DOHH2 (cell line): ENCODE measurements at regions not wholly inside any gene's neighbourhood (a gene's known extent, or its start where the extent isn't known, plus 50 kb on each side); places are given as distances from the start of the nearest gene placed in this dataset.

Experiments used
- H3F3A ChIP-seq: fragments of 200-600 bp; sonication (generic), shearing (Covaris generic); 2 replicates; pipeline ENCODE4 v1.6.0; 2016; ENCODE audit warnings: antibody characterized with exemption, mild to moderate bottlenecking; ENCODE audit not compliant: control insufficient read depth, insufficient read depth
- H3K27ac ChIP-seq: fragments of 200-600 bp; sonication (generic); 2 replicates; pipeline ENCODE4 v1.5.1; 2014; ENCODE audit warnings: low read depth, mild to moderate bottlenecking, low read length, moderate library complexity
- H3K27me3 ChIP-seq: fragments of 200-600 bp; sonication (generic); 2 replicates; pipeline ENCODE4 v1.6.1; 2014; ENCODE audit warnings: mild to moderate bottlenecking, low read length, mixed read lengths; ENCODE audit not compliant: control insufficient read depth
- H3K36me3 ChIP-seq: fragments of 200-600 bp; sonication (generic); 2 replicates; pipeline ENCODE4 v1.6.1; 2014; ENCODE audit warnings: mild to moderate bottlenecking, low read length, moderate library complexity, mixed read lengths; ENCODE audit not compliant: control insufficient read depth
- H3K4me1 ChIP-seq: fragments of 200-600 bp; sonication (generic); 2 replicates; pipeline ENCODE4 v1.6.1; 2014; ENCODE audit warnings: mild to moderate bottlenecking, low read length, mixed read lengths; ENCODE audit not compliant: control insufficient read depth
- H3K4me2 ChIP-seq: fragments of 200-600 bp; sonication (generic); 2 replicates; pipeline ENCODE4 v1.6.0; 2014; ENCODE audit warnings: mild to moderate bottlenecking, low read length, moderate library complexity
- H3K4me3 ChIP-seq: fragments of 200-600 bp; sonication (generic); 2 replicates; pipeline ENCODE4 v1.5.1; 2014; ENCODE audit warnings: mild to moderate bottlenecking, low read length, mixed read lengths
- H3K79me2 ChIP-seq: fragments of 200-600 bp; sonication (generic); 2 replicates; pipeline ENCODE4 v1.6.1; 2014; ENCODE audit warnings: mild to moderate bottlenecking, low read length, mixed read lengths; ENCODE audit not compliant: control insufficient read depth
- H3K9me2 ChIP-seq: fragments of 200-600 bp; sonication (generic); replicated peaks from 2 replicates; pipeline ENCODE4 v1.6.1; 2014; ENCODE audit warnings: mild to moderate bottlenecking, low read length, mixed read lengths; ENCODE audit not compliant: control insufficient read depth
- H3K9me3 ChIP-seq: fragments of 200-600 bp; sonication (generic); 2 replicates; pipeline ENCODE4 v1.6.1; 2014; ENCODE audit warnings: antibody characterized with exemption, low read length, mixed read lengths; ENCODE audit not compliant: control insufficient read depth, insufficient read depth
- H4K20me1 ChIP-seq: fragments of 200-600 bp; sonication (generic); 2 replicates; pipeline ENCODE4 v1.6.0; 2014; ENCODE audit warnings: low read depth, mild to moderate bottlenecking, antibody characterized with exemption, low read length, moderate library complexity; ENCODE audit not compliant: control insufficient read depth, insufficient read depth
- EZH2phosphoT487 ChIP-seq: fragments of 200-600 bp; sonication (generic); IDR thresholded peaks from 2 replicates; pipeline ENCODE4 v1.6.1; 2017; ENCODE audit warnings: borderline replicate concordance, mild to moderate bottlenecking, antibody characterized with exemption, low read length, moderate library complexity, mixed read lengths
- TF ChIP-seq, protein P1 (sequence below): fragments of 200-600 bp; sonication (generic); IDR thresholded peaks from one replicate; pipeline ENCODE4 v1.5.1; 2014; ENCODE audit warnings: antibody characterized with exemption, mild to moderate bottlenecking, low read depth, low read length; ENCODE audit not compliant: poor library complexity, severe bottlenecking

DNA sequence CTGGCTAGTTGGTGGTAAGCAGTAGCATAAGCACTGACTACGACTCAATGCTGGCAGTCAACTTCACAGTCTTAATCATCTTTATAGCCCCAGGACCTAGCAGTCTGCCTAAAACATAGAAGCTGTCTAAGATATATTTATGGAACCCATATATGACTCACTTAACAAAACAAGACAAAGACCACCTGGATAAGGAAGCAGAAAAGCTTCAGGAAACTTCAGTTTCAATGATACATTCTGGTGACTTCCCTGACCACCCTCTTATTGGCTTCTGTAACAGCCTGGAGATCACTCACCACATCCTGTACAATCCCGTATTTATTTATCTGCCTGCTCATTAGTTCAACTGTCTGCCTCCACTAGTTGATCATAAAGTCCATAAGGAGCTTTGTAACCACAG is 95.5 kb downstream of the PMP22 start:
- Histone ChIP-seq H3K79me2 (no peaks in the 10 kb centered on the region), H3K36me3 (no peaks in the 10 kb centered on the region), H3K4me1 (no peaks in the 10 kb centered on the region), H3K4me2 (no peak overlapping the region), H3K9me3 (no peaks in the 10 kb centered on the region), H3F3A (no peaks in the 10 kb centered on the region), H3K4me3 (no peak overlapping the region), H3K27me3 (no peaks in the 10 kb centered on the region), H3K9me2 (no peaks in the 10 kb centered on the region), H3K27ac (no peak overlapping the region), H4K20me1 (no peaks in the 10 kb centered on the region)
- no peak for TF ChIP-seq EZH2phosphoT487
- TF ChIP-seq, protein P1, sequence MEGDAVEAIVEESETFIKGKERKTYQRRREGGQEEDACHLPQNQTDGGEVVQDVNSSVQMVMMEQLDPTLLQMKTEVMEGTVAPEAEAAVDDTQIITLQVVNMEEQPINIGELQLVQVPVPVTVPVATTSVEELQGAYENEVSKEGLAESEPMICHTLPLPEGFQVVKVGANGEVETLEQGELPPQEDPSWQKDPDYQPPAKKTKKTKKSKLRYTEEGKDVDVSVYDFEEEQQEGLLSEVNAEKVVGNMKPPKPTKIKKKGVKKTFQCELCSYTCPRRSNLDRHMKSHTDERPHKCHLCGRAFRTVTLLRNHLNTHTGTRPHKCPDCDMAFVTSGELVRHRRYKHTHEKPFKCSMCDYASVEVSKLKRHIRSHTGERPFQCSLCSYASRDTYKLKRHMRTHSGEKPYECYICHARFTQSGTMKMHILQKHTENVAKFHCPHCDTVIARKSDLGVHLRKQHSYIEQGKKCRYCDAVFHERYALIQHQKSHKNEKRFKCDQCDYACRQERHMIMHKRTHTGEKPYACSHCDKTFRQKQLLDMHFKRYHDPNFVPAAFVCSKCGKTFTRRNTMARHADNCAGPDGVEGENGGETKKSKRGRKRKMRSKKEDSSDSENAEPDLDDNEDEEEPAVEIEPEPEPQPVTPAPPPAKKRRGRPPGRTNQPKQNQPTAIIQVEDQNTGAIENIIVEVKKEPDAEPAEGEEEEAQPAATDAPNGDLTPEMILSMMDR: no peak

DNA sequence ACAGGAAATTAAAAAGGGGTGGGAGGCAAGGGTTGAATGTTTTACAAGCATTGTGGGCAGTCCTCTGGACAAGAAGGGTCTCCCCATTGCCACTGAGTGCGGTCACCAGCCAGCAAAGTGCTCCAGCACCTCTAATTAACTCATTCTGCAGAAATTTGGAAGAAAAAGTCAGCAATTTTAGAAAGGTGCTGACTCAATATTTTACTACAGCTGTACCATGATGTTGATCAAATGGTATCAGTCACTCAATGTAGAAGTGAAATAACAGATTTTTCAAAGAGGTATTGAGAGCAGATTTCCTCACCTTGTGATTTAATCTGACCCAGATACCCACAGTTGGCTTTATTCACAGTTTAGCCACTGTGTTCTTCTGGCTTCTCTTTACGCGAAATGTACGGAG is 96.7 kb downstream of the PMP22 start:
- no peak overlapping the region for H3K4me3 ChIP-seq
- H3K79me2 ChIP-seq: no peaks in the 10 kb centered on the region
- no peaks in the 10 kb centered on the region for H3F3A ChIP-seq
- H3K27me3 ChIP-seq: no peaks in the 10 kb centered on the region
- no peaks in the 10 kb centered on the region for H3K9me3 ChIP-seq
- H3K9me2 ChIP-seq: no peaks in the 10 kb centered on the region
- no peak overlapping the region for H3K27ac ChIP-seq
- no peaks in the 10 kb centered on the region for H3K36me3 ChIP-seq
- H4K20me1 ChIP-seq: no peaks in the 10 kb centered on the region
- no peak for TF ChIP-seq EZH2phosphoT487
- TF ChIP-seq, protein P1: no peak
- H3K4me2 ChIP-seq: no peak overlapping the region
- no peaks in the 10 kb centered on the region for H3K4me1 ChIP-seq

DNA sequence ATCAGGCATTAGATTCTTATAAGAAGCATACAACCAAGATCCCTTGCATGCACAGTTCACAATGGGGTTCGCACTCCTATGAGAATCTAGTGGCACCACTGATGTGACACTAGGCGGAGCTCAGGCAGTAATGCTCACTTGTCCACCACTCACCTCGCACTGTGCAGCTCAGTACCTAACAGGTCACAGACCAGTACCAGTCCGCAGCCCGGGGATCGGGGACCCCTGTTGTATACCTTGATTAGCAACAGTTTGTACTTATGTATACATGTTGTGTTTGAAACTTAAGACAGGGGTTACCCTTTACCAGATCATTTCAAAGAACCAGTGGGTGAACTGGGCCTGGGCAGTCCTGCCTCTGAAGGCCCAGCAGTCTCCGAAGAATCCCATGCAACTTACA is 103.7 kb downstream of the PMP22 start:
- Histone ChIP-seq H3K79me2 (no peaks in the 10 kb centered on the region), H3K9me2 (no peaks in the 10 kb centered on the region), H3F3A (no peaks in the 10 kb centered on the region), H3K27ac (no peak overlapping the region), H3K27me3 (no peaks in the 10 kb centered on the region), H4K20me1 (no peaks in the 10 kb centered on the region), H3K9me3 (no peaks in the 10 kb centered on the region), H3K4me2 (no peak overlapping the region), H3K4me3 (no peak overlapping the region), H3K36me3 (no peaks in the 10 kb centered on the region), H3K4me1 (no peaks in the 10 kb centered on the region)
- no peak for TF ChIP-seq EZH2phosphoT487
- TF ChIP-seq, protein P1: no peak

DNA sequence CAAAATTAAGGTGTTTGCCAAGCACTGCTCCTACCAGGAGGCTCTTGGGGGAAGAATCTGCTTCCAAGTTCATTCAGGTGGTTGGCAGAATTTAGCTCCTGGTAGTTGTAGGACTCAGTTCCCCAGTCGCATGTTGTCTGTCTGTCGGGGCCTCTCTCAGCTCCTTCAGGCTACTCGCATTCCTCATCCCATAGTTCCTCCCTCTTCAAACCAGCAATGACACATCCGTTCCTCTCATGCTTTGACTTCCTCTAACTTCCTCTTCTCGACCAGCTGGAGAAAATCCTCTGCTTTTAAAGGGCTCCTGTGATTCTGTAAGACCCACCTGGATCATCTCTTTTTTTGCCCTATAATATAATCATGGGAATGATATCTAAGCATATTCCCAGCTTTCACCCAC is 108.1 kb downstream of the PMP22 start:
- Histone ChIP-seq H3K27me3 (no peaks in the 10 kb centered on the region), H3K27ac (no peak overlapping the region), H3K9me2 (no peaks in the 10 kb centered on the region), H3K9me3 (no peaks in the 10 kb centered on the region), H3F3A (no peaks in the 10 kb centered on the region), H3K4me1 (no peaks in the 10 kb centered on the region), H4K20me1 (no peaks in the 10 kb centered on the region), H3K79me2 (no peaks in the 10 kb centered on the region), H3K4me2 (no peak overlapping the region), H3K36me3 (no peaks in the 10 kb centered on the region), H3K4me3 (no peak overlapping the region)
- TF ChIP-seq, protein P1: no peak
